ENCODE measurements at regions not wholly inside any gene's neighbourhood (a gene's known extent, or its start where the extent isn't known, plus 50 kb on each side); places are given as distances from the start of the nearest gene placed in this dataset.

DNA sequence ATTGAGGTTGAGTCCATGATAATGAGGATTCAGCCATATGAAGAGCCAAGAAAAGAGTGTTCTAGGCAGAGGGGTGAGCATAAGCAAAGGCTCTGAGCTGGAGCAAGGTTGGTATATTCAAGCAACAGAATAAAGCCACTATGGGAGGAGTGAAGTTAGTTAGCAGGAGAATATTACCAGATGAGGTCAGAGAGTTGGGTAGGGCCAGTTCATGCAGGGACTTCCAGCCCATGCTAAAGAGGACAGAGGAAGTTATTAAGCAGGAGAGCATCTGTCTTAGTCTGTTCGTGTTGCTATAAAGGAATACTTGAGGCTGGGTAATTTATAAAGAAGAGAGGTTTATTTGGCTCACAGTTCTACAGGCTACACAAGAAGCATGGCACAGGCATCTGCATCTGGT, 57.1 kb upstream of the ATG10 start:
- no peak for DNase-seq
- intact Hi-C loops (cut with DNase I), result no loop called here

- intact Hi-C loops (cut with DNase I), result no loop called here
- DNase-seq, result no peak
These were observed 58.9 kb upstream of the ATG10 start for GRCh38 chr5:81912933-81913332.

- intact Hi-C loops (cut with DNase I), result no loop called here
These were observed 62.1 kb upstream of the ATG10 start for GRCh38 chr5:81909677-81910076.

DNA sequence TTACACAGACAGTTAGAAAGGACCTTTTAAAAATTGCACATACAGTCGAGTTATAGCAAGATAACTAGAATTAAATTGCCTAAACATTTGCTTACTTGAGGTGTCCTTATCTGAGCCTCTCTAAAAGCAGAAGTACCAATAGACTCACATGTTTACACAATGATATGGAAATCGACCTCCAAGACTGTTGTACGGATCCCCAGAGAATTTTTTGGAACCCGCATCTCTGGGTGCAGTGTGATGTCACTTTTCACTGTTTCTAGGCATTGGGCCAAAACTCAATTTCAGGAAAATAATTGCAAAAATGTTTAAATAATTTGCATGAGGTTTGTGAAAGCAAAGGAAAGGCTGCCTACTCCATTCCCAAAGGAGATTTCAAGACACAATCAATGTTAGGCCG, 63.1 kb upstream of the ATG10 start:
- intact Hi-C loops (cut with DNase I), result no loop called here
- DNase-seq, result no peak

More at GRCh38 chr5:81909677-81910076, 62.1 kb upstream of the ATG10 start:
- no peak for DNase-seq

- peak in 1 of 10 donors; percentile 29 for DNase-seq
- intact Hi-C loops (cut with DNase I), result no loop called here
These were observed 63.8 kb upstream of the ATG10 start for GRCh38 chr5:81908044-81908443.

DNA sequence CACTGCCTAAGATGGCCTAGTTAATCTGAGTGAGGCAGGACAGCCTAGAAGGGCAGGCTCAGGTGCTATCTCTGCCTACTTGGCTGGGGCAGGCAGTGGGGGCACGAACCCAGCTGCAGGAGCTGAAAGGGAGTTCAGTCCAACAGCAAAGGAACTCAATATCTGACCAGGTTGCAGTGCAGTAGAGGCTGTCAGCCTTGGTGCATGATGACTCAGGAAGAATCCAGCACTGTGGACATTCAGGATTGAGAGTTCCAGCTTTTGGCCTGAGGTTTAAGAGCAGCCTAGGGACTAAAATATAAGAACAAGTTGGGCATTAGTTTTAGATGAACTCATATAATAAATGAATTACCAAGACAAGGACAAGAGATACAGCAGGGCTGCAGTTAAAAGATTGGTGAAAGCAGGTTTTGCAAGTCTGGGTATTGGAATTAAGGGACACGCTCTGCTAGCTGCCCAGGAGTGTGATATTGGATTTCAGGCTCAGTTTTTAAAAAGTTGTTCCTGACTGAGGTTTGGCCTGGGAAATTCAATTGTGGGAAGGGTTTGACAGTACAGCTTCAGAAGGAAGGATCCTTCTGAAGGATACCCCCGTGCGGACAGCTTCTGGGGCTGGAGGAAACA, 64.7 kb upstream of the ATG10 start:
- intact Hi-C loops (cut with DNase I), result no loop called here
- DNase-seq, result no peak

DNA sequence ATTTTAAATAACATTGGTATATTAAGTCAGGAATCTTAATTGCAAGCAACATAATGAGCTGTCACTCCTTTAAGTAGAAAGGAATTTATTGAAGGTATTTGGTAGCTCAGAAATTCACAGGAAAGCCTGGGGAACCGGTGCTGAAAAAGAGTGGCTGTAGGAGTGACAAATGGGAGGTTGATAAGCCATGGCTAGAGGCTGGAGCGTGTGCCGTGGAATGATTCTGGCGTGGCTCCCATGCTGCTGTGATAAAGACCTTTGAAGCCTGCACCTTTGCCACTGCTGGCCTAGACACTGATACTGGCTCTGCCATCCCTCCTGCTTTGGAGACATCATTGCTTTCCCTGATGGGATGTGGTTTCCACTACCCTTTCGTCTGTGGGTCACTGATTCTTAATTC, 65.7 kb upstream of the ATG10 start:
- intact Hi-C loops (cut with DNase I), result no loop called here
- no peak for DNase-seq

GRCh38 chr5:81904861-81905260, 67.0 kb upstream of the ATG10 start:
- no peak for DNase-seq
- intact Hi-C loops (cut with DNase I), result no loop called here

GRCh38 chr5:81904166-81904565, 67.7 kb upstream of the ATG10 start:
- intact Hi-C loops (cut with DNase I), result no loop called here

GRCh38 chr5:81901586-81901985, 70.2 kb upstream of the ATG10 start:
- intact Hi-C loops (cut with DNase I), result no loop called here
- DNase-seq, result no peak

More at GRCh38 chr5:81904166-81904565, 67.7 kb upstream of the ATG10 start:
- no peak for DNase-seq

DNA sequence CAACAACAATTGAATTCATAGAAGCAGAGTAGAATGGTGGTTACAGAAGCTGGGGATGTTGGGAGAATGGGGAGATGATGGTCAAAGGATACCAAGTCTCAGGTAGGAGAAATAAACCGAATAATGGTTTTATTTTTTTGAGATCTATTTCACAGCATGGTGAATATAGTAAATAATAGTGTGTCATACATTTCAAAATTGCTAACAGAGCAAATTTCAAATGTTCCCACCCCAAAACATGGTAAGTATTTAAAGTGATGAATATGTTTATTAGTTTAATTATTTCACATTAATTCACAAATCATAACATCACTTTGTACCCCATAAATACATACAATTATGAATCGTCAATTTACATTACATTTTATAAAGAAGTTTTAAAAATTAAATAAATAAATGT, 72.7 kb upstream of the ATG10 start:
- DNase-seq, result no peak
- intact Hi-C loops (cut with DNase I), result no loop called here

DNA sequence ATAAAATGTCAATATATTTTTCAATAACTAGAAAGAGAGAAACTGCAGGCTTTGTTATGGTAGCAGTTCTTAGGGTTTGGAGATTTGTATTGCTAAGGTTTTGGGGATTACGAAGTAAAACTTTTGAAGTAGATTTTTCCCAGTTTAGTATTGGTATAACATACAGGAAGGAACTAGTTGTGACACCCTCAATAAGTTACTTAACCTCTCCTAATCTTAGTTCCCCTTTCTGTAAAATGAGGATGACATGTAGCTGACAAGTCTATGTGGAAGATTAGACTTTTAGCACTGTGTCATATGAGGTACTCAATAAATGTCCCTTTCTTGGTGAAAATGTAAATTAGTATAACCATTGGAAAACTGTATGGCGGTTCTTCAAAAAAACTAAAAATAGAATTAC, 73.4 kb upstream of the ATG10 start:
- intact Hi-C loops (cut with DNase I), result no loop called here
- no peak for DNase-seq

DNA sequence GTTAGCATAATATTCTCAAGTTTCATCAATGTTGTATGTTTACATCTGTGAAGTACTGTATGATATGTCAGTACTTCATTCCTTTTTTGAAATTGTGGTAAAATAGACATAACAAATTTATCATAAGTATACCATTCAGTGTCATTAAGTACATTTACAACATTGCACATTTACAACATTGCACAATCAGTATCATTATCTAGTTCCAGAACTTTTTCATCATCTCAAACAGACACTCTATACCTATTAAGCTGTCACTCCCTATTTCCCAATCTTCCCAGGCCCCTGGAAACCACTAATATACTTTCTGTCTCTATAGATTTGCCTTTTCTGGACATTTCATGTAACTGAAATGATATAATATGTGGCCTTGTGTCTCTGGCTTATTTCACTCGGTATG, 75.1 kb upstream of the ATG10 start:
- intact Hi-C loops (cut with DNase I), result no loop called here
- no peak for DNase-seq

GRCh38 chr5:81895307-81895706, 76.5 kb upstream of the ATG10 start:
- intact Hi-C loops (cut with DNase I), result no loop called here

DNA sequence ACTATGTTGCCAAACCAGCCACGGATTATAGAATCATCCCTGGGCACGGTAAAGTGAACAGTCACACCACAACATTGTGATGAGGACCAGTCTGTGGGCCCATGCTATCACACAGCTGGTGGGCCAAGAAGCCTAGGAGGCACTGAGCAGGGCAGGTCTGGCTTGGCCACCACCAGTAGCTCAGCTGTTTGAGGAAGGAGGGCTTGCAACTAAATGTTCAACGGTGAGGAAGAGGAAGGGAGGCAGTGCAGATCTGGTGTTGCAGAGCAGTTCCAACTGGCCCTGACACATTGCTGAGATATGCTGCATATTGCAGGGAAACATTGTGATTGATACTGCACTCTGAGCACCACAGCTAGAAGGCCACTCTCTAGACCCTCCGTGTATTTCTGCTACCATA, 77.9 kb upstream of the ATG10 start:
- DNase-seq, result no peak
- intact Hi-C loops (cut with DNase I), result no loop called here

More at GRCh38 chr5:81895307-81895706, 76.5 kb upstream of the ATG10 start:
- DNase-seq, result no peak

DNA sequence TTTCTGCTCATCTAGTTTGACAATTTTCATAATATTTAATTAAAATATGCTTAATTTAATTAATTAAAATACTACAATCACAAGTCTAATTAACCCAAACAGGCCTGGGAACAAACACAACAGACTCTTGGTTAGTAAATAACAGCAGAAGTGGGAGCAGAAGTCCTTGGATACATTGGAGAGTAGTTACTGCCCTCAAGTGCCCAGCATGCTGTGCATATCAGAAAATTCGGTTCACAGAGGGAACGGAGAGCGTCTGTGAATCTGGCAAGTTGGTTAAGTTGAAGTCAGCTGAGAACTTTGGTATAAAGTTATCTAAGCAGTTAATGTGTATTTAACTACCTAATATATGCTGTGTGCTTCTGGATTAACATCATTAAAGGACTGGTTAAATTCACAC, 87.0 kb upstream of the ATG10 start:
- intact Hi-C loops (cut with DNase I), result no loop called here
- peak in 1 of 10 donors; percentile 25 for DNase-seq

GRCh38 chr5:81883371-81883770, 88.5 kb upstream of the ATG10 start:
- intact Hi-C loops (cut with DNase I), result no loop called here
- DNase-seq, result no peak

DNA sequence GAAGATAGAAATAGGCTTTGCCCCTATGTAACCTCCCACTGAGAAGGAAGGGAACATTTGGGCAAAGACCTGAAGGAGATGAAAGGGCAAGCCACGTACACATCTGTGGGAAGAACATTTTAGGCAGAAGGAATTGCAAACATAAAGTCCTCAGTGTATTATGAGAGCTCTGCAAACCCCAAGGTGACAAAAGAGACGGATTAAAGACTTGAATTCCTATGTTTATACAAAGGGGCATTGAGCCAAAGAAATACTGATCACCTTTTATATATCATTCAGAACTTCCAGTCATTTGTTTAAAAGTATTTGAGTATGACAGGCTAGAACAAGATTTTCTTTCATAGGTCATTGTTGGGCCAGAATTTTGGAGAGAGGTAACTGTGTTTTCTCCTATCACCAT, 90.2 kb upstream of the ATG10 start:
- no peak for DNase-seq
- intact Hi-C loops (cut with DNase I), result no loop called here

DNA sequence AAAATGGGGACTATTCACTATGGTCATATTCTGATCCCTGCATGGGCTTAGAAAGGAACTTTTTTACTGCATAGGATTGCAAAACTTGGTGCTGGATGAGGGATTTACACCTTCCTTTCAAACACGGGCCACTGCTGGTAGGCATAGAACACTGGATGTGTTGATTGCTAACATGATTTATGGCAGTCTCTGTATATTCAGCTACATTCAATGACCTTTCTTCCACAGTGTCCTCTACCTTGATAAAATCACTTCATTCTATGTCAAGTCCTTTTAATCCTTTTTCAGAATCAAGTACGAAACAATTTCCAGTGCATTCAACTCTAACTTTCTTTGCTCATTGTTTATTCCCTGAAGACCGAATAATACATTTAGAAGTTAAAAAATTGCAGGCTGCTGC, 91.9 kb upstream of the ATG10 start:
- intact Hi-C loops (cut with DNase I), result no loop called here
- no peak for DNase-seq

GRCh38 chr5:81878333-81878732, 93.5 kb upstream of the ATG10 start:
- intact Hi-C loops (cut with DNase I), result no loop called here
- DNase-seq, result no peak

DNA sequence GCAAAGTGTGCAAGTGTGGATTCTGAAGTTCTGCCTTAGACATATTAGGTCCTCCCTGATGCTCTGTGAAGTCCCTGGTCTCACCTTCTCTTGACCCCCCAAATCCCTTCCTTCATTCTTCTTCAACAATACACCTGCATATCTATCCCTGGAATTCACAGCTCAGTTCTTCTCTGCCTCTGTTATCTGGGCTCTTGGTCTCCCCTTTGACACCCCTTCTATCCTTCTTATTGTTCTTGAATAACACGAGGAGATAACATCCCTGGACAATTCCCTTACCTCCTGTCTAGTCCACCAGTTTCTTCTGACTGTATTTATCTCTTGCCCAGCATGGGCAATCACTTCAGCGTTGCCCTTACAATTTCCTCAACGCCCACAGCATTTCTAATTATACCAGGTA, 104.8 kb upstream of the ATG10 start:
- DNase-seq, result no peak
- intact Hi-C loops (cut with DNase I), result no loop called here

DNA sequence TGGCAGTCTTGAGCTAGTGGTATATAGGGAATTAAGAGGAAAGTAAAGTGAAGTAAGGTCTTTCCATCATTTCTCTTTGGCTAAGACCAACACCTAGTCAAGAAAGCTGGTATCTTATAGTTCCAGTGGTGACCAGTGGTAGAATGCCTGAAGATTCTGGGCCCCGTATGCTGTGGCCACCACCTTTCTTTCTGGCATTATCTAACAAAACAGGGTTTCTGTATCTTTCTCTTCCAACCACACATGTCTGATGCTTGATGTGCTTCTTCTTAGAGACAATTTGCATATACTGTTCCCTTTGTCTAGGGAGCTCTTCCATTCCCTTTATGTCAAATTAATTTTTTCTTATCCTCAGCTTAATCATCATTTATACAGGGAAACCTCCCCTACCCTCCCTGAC, 109.9 kb upstream of the SSBP2 start:
- DNase-seq, result no peak
- intact Hi-C loops (cut with DNase I), result no loop called here

DNA sequence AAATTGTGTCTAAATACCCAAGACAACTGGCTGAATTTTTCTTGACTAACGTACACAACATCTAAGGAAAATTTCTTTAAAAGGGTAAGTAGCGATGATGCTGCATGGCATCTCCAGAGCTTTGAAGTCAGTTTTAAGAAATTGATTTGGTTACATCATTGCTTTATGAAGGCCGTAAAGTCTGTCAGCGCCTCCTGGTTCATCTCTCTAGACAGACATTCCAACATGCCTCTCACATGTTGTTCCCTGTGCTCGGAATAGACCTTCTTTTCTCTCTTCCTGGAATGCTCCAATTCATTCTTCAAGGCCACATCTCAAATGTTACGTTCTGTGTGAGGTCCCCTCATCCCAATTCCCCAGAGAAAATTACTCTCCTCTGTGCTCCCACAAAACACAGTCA, 108.7 kb upstream of the SSBP2 start:
- intact Hi-C loops (cut with DNase I), result loop anchor here (5.0 to 10.0 kb wide), 2 partner anchors 308 to 365 kb away; no protein-coding TSS in a partner anchor
- no peak for DNase-seq

Data from posterior cingulate gyrus (tissue), 11 donors.